ENCODE measurements at regions not wholly inside any gene's neighbourhood (a gene's known extent, or its start where the extent isn't known, plus 50 kb on each side); places are given as distances from the start of the nearest gene placed in this dataset.

- Histone ChIP-seq H3K27me3 (ENCODE audit: control insufficient read depth in 4 of 4, insufficient read depth in 4 of 4, low read length in 3 of 4) (peaks cover 0 to 4% (median 0%) of the 10 kb centered on the region in 4 donors), H3K9ac (ENCODE audit: low read depth in 1 of 2, low read length in 2 of 2) (no peak overlapping the region), H3K36me3 (ENCODE audit: control insufficient read depth in 4 of 4, insufficient read depth in 3 of 4, low read depth in 1 of 4, low read length in 3 of 4) (no peaks in the 10 kb centered on the region), H3K4me1 (ENCODE audit: control insufficient read depth in 4 of 4, insufficient read depth in 4 of 4, low read length in 3 of 4) (peaks cover 0 to 4% (median 0%) of the 10 kb centered on the region in 4 donors), H3K9me3 (ENCODE audit: control insufficient read depth in 4 of 4, low read length in 3 of 4) (no peaks in the 10 kb centered on the region), H3K4me3 (ENCODE audit: low read depth in 1 of 3, low read length in 3 of 3) (no peak overlapping the region), H3K27ac (ENCODE audit: low read depth in 1 of 2, low read length in 2 of 2) (no peak overlapping the region)
- no peak for TF ChIP-seq EGR1 (IDR thresholded peaks at IDR 0.05; ENCODE audit: low read depth in 2 of 2)
- no peak for TF ChIP-seq HNF4A (conservative IDR thresholded peaks at IDR 0.05)
- no peak for TF ChIP-seq RXRA (IDR thresholded peaks at IDR 0.05)
- TF ChIP-seq, protein P1, sequence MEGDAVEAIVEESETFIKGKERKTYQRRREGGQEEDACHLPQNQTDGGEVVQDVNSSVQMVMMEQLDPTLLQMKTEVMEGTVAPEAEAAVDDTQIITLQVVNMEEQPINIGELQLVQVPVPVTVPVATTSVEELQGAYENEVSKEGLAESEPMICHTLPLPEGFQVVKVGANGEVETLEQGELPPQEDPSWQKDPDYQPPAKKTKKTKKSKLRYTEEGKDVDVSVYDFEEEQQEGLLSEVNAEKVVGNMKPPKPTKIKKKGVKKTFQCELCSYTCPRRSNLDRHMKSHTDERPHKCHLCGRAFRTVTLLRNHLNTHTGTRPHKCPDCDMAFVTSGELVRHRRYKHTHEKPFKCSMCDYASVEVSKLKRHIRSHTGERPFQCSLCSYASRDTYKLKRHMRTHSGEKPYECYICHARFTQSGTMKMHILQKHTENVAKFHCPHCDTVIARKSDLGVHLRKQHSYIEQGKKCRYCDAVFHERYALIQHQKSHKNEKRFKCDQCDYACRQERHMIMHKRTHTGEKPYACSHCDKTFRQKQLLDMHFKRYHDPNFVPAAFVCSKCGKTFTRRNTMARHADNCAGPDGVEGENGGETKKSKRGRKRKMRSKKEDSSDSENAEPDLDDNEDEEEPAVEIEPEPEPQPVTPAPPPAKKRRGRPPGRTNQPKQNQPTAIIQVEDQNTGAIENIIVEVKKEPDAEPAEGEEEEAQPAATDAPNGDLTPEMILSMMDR (IDR thresholded peaks at IDR 0.05; ENCODE audit: low read depth, low read length, missing input control), result no peak
- no peak for TF ChIP-seq YY1 (IDR thresholded peaks at IDR 0.05)
- no peak for TF ChIP-seq ATF3 (IDR thresholded peaks at IDR 0.05)
- TF ChIP-seq, protein P2, sequence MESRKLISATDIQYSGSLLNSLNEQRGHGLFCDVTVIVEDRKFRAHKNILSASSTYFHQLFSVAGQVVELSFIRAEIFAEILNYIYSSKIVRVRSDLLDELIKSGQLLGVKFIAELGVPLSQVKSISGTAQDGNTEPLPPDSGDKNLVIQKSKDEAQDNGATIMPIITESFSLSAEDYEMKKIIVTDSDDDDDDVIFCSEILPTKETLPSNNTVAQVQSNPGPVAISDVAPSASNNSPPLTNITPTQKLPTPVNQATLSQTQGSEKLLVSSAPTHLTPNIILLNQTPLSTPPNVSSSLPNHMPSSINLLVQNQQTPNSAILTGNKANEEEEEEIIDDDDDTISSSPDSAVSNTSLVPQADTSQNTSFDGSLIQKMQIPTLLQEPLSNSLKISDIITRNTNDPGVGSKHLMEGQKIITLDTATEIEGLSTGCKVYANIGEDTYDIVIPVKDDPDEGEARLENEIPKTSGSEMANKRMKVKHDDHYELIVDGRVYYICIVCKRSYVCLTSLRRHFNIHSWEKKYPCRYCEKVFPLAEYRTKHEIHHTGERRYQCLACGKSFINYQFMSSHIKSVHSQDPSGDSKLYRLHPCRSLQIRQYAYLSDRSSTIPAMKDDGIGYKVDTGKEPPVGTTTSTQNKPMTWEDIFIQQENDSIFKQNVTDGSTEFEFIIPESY (IDR thresholded peaks at IDR 0.05), result no peak
- TF ChIP-seq SP1 (IDR thresholded peaks at IDR 0.05), result no peak
- no peak for TF ChIP-seq NR2F2 (IDR thresholded peaks at IDR 0.05)
- 10% methylated on average over 1 of the region's 1 CpG for WGBS
- no peak for DNase-seq (ENCODE audit: low spot score)
Measured at GRCh38 chr3:27885641-27886040, 163.5 kb upstream of the EOMES start.

DNA sequence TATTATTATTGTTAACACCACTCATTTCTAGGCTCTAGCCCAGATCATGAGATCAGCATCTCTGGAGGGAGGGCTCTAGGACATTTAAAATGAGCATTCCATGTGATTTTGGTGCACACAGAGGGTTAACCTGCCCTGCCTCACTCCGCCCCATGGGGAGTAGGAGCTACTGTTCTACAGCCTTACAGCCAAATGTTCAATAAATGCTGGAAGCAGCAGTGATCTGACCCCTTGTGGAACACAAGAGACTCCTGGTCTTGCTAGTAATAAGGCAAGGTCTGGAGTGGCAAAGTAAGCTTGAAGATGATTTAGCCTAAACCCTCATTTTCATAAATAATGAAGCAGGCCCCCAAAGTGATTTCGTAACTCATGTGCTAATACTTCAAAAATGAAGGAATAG, 166.4 kb upstream of the EOMES start:
- Histone ChIP-seq H3K9me3 (ENCODE audit: control insufficient read depth in 4 of 4, low read length in 3 of 4) (peaks cover 0 to 6% (median 0%) of the 10 kb centered on the region in 4 donors), H3K9ac (ENCODE audit: low read depth in 1 of 2, low read length in 2 of 2) (no peak overlapping the region), H3K4me3 (ENCODE audit: low read depth in 1 of 3, low read length in 3 of 3) (no peak overlapping the region), H3K4me1 (ENCODE audit: control insufficient read depth in 4 of 4, insufficient read depth in 4 of 4, low read length in 3 of 4) (no peaks in the 10 kb centered on the region), H3K27me3 (ENCODE audit: control insufficient read depth in 4 of 4, insufficient read depth in 4 of 4, low read length in 3 of 4) (peaks cover 0 to 4% (median under 1%) of the 10 kb centered on the region in 4 donors), H3K27ac (ENCODE audit: low read depth in 1 of 2, low read length in 2 of 2) (no peak overlapping the region), H3K36me3 (ENCODE audit: control insufficient read depth in 4 of 4, insufficient read depth in 3 of 4, low read depth in 1 of 4, low read length in 3 of 4) (no peaks in the 10 kb centered on the region)
- WGBS, result 62% methylated on average over 2 of the region's 2 CpGs
- no peak for TF ChIP-seq FOXA1 (IDR thresholded peaks at IDR 0.05)
- no peak for DNase-seq (ENCODE audit: low spot score)

- Histone ChIP-seq H3K27me3 (ENCODE audit: control insufficient read depth in 4 of 4, insufficient read depth in 4 of 4, low read length in 3 of 4) (peaks cover 0 to 4% (median under 1%) of the 10 kb centered on the region in 4 donors), H3K27ac (ENCODE audit: low read depth in 1 of 2, low read length in 2 of 2) (no peak overlapping the region), H3K4me3 (ENCODE audit: low read depth in 1 of 3, low read length in 3 of 3) (no peak overlapping the region), H3K9ac (ENCODE audit: low read depth in 1 of 2, low read length in 2 of 2) (no peak overlapping the region), H3K4me1 (ENCODE audit: control insufficient read depth in 4 of 4, insufficient read depth in 4 of 4, low read length in 3 of 4) (no peaks in the 10 kb centered on the region), H3K36me3 (ENCODE audit: control insufficient read depth in 4 of 4, insufficient read depth in 3 of 4, low read depth in 1 of 4, low read length in 3 of 4) (no peaks in the 10 kb centered on the region), H3K9me3 (ENCODE audit: control insufficient read depth in 4 of 4, low read length in 3 of 4) (peaks cover 0 to 6% (median 0%) of the 10 kb centered on the region in 4 donors)
- WGBS, result 71% methylated on average over 4 of the region's 4 CpGs
- DNase-seq (ENCODE audit: low spot score), result no peak
- TF ChIP-seq ATF3 (IDR thresholded peaks at IDR 0.05) (no peak), TAF1 (conservative IDR thresholded peaks at IDR 0.05) (no peak), YY1 (IDR thresholded peaks at IDR 0.05) (no peak), EGR1 (IDR thresholded peaks at IDR 0.05; ENCODE audit: low read depth in 2 of 2) (no peak), REST (IDR thresholded peaks at IDR 0.05) (no peak), GABPA (IDR thresholded peaks at IDR 0.05 in 1 of 2, conservative IDR thresholded peaks at IDR 0.05 in 1 of 2) (no peak), NR2F2 (IDR thresholded peaks at IDR 0.05) (no peak)
- TF ChIP-seq, protein P2 (IDR thresholded peaks at IDR 0.05), result no peak
Measured at GRCh38 chr3:27889745-27890144, 167.6 kb upstream of the EOMES start.
